MCF 10A (cell line): ENCODE measurements at regions not wholly inside any gene's neighbourhood (a gene's known extent, or its start where the extent isn't known, plus 50 kb on each side); places are given as distances from the start of the nearest gene placed in this dataset.

Source experiments
- BruUV-seq: library from RNA; stranded (reverse); fragments of 400-500 nt; replicated peaks from 2 replicates; lab custom pipeline; 2021; lab: Mats Ljungman, UMichigan
- CTCF ChIA-PET: fragments of 300-600 bp; sonication (Branson Sonifier 250); formaldehyde crosslinking; extraction: SDS; loops from one replicate; lab custom pipeline; 2021; ENCODE audit warnings: antibody characterized with exemption, inconsistent platforms; lab: Yijun Ruan, JAX
- POLR2A ChIA-PET: fragments of 300-600, 350-650 bp; sonication (Branson Sonifier 250); formaldehyde crosslinking; extraction: SDS; loops from one replicate; lab custom pipeline; 2020; ENCODE audit warnings: antibody characterized with exemption, inconsistent platforms; lab: Yijun Ruan, JAX
- DNase-seq: peaks from one replicate; pipeline ENCODE4 v3.0.0-alpha.2; 2018; ENCODE audit not compliant: unreplicated experiment
- H3K27ac Mint-ChIP-seq: one replicate; pipeline ENCODE4 v1.8.0; 2022; ENCODE audit warnings: mild to moderate bottlenecking, low read depth, mixed read lengths; ENCODE audit not compliant: unreplicated experiment
- H3K27me3 Mint-ChIP-seq: one replicate; pipeline ENCODE4 v1.8.0; 2022; ENCODE audit warnings: mixed read lengths; ENCODE audit not compliant: insufficient read depth, unreplicated experiment
- H3K36me3 Mint-ChIP-seq: one replicate; pipeline ENCODE4 v1.8.0; 2022; ENCODE audit warnings: mild to moderate bottlenecking, moderate library complexity, mixed read lengths; ENCODE audit not compliant: insufficient read depth, unreplicated experiment
- H3K4me1 Mint-ChIP-seq: one replicate; pipeline ENCODE4 v1.8.0; 2022; ENCODE audit warnings: mixed read lengths; ENCODE audit not compliant: insufficient read depth, unreplicated experiment
- H3K4me3 Mint-ChIP-seq: one replicate; pipeline ENCODE4 v1.8.0; 2022; ENCODE audit warnings: mild to moderate bottlenecking, moderate library complexity, mixed read lengths; ENCODE audit not compliant: unreplicated experiment
- H3K9me3 Mint-ChIP-seq: one replicate; pipeline ENCODE4 v1.8.0; 2022; ENCODE audit warnings: mixed read lengths; ENCODE audit not compliant: unreplicated experiment
- CTCF ChIP-seq: fragments of 200-600 bp; IDR thresholded peaks from one replicate; pipeline ENCODE4 v1.8.0; 2022; ENCODE audit warnings: antibody characterized with exemption, mild to moderate bottlenecking; ENCODE audit not compliant: unreplicated experiment
- intact Hi-C: fragments of 100-400 bp; cut with micrococcal nuclease; formaldehyde crosslinking; loops from 2 replicates; pipeline ENCODE4 v1.14.1; 2022

- BruUV-seq: no TSS peak
- H3K27me3 Mint-ChIP-seq: peaks cover 13% of the 10 kb centered on the region
- ChIA-PET POLR2A (no interaction called here), CTCF (interaction anchor here (0.7 kb wide), 1 partner anchor 82 kb away, joined by 3 read pairs; no protein-coding TSS in a partner anchor)
- intact Hi-C loops: no loop called here
- no peak overlapping the region for H3K27ac Mint-ChIP-seq
- H3K4me3 Mint-ChIP-seq: no peak overlapping the region
- no peaks in the 10 kb centered on the region for H3K9me3 Mint-ChIP-seq
- H3K4me1 Mint-ChIP-seq: no peaks in the 10 kb centered on the region
- no peak for DNase-seq
- no peak for TF ChIP-seq CTCF
- no peaks in the 10 kb centered on the region for H3K36me3 Mint-ChIP-seq
Observed at GRCh38 chr1:163442231-163442879, 120.6 kb downstream of the NUF2 start.

GRCh38 chr1:163442895-163443294 is 121.1 kb downstream of the NUF2 start:
- Mint-ChIP-seq H3K36me3 (no peaks in the 10 kb centered on the region), H3K9me3 (no peaks in the 10 kb centered on the region), H3K27ac (no peak overlapping the region), H3K4me1 (no peaks in the 10 kb centered on the region), H3K4me3 (no peak overlapping the region), H3K27me3 (peaks cover 13% of the 10 kb centered on the region)
- no peak for DNase-seq
- intact Hi-C loops: no loop called here
- no peak for TF ChIP-seq CTCF
- no TSS peak for BruUV-seq
- POLR2A ChIA-PET: no interaction called here
- CTCF ChIA-PET: interaction anchor here (0.7 kb wide), 1 partner anchor 82 kb away, joined by 3 read pairs; no protein-coding TSS in a partner anchor

GRCh38 chr1:163443863-163444262 is 122.1 kb downstream of the NUF2 start:
- Mint-ChIP-seq H3K27me3 (peaks cover 13% of the 10 kb centered on the region), H3K4me3 (no peak overlapping the region), H3K4me1 (no peaks in the 10 kb centered on the region), H3K27ac (no peak overlapping the region), H3K9me3 (no peaks in the 10 kb centered on the region), H3K36me3 (no peaks in the 10 kb centered on the region)
- TF ChIP-seq CTCF: no peak
- ChIA-PET POLR2A (no interaction called here), CTCF (interaction anchor here (0.5 to 0.7 kb wide), 2 partner anchors 83 to 833 kb away, joined by 3 read pairs; no protein-coding TSS in a partner anchor)
- no peak for DNase-seq
- intact Hi-C loops: no loop called here
- BruUV-seq: no TSS peak

- DNase-seq: no peak
- Mint-ChIP-seq H3K4me1 (no peaks in the 10 kb centered on the region), H3K27me3 (peaks cover 8% of the 10 kb centered on the region), H3K36me3 (no peaks in the 10 kb centered on the region), H3K4me3 (no peak overlapping the region), H3K9me3 (no peaks in the 10 kb centered on the region), H3K27ac (no peak overlapping the region)
- intact Hi-C loops: no loop called here
- TF ChIP-seq CTCF: no peak
- CTCF ChIA-PET: interaction anchor here (0.5 to 1.0 kb wide), 4 partner anchors 34 to 834 kb away, joined by 3 to 4 read pairs (median 3); no protein-coding TSS in a partner anchor
- no TSS peak for BruUV-seq
- POLR2A ChIA-PET: no interaction called here
Observed at GRCh38 chr1:163444665-163445064, 122.9 kb downstream of the NUF2 start.
